Muscle layer of duodenum (tissue), 2 donors: ENCODE measurements at regions not wholly inside any gene's neighbourhood (a gene's known extent, or its start where the extent isn't known, plus 50 kb on each side); places are given as distances from the start of the nearest gene placed in this dataset.

Experiments
- H3K27ac ChIP-seq: one replicate; pipeline ENCODE4 v1.7.0; 2013; ENCODE audit warnings: mild to moderate bottlenecking, low read length
- H3K27me3 ChIP-seq: one replicate; pipeline ENCODE4 v1.7.0; 2013; ENCODE audit warnings: low read depth, mild to moderate bottlenecking, control low read depth, low read length
- H3K36me3 ChIP-seq, 2 donors: one replicate each; pipeline ENCODE4 v1.7.0; 2013; ENCODE audit warnings: low read length in 2 of 2, control low read depth in 1 of 2, mild to moderate bottlenecking in 1 of 2; ENCODE audit not compliant: insufficient read depth in 2 of 2, control insufficient read depth in 1 of 2
- H3K4me1 ChIP-seq, 2 donors: one replicate each; pipeline ENCODE4 v1.7.0; 2013; ENCODE audit warnings: low read length in 2 of 2, mild to moderate bottlenecking in 2 of 2, control low read depth in 1 of 2, moderate library complexity in 1 of 2; ENCODE audit not compliant: insufficient read depth in 2 of 2, control insufficient read depth in 1 of 2
- H3K4me3 ChIP-seq, 2 donors: one replicate each; pipeline ENCODE4 v1.7.0; 2013; ENCODE audit warnings: low read length in 2 of 2, low read depth in 1 of 2, mild to moderate bottlenecking in 1 of 2
- H3K9me3 ChIP-seq, 2 donors: one replicate each; pipeline ENCODE4 v1.7.0; 2013; ENCODE audit warnings: low read length in 2 of 2, control low read depth in 1 of 2, mild to moderate bottlenecking in 1 of 2; ENCODE audit not compliant: control insufficient read depth in 1 of 2
- donor health status: healthy.

DNA sequence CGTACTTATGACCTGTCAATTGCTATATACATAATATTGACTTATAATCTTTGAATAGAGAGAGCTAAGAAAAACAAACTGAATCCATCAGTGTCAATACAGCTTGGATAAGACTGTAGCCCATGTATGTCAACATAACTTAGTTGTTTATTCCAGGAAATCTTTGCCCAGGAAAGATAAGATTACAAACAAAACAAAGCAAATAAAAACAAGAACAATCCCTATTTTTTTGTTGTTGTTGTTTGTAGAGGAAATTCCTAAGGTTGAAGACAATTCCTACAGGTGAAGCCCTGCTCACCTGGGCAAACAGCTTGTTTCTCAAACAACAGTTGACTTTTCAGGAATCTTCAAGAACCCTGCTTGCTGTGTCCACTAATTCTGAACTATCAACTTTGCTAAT, 76.0 kb downstream of the HYCC1 start:
- peaks cover 0 to 4% of the 10 kb centered on the region in 2 donors for H3K36me3 ChIP-seq
- no peak overlapping the region for H3K4me3 ChIP-seq
- no peaks in the 10 kb centered on the region for H3K9me3 ChIP-seq
- no peak overlapping the region for H3K27ac ChIP-seq
- no peaks in the 10 kb centered on the region for H3K27me3 ChIP-seq
- H3K4me1 ChIP-seq: peaks cover 0 to 8% of the 10 kb centered on the region in 2 donors

DNA sequence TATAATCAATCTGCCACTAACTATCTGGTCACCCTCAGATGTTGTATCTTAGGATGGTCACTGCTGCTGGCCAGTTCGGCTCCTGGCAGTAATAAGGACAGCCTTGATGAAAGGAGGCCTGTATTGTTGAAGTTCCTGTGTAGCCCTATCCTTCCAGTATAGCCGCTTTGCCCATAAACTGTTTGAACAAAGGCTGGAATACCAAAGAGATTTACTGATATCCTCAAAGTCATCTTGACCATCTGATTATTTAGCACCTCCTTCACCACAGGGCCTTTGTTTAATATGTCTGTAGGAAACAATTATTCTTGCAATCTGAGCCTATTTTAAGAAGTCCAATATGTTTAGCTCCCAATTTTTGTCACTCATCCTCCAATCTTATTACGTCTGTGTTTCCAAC, 77.7 kb downstream of the HYCC1 start:
- Histone ChIP-seq H3K9me3 (peaks cover 0 to under 1% of the 10 kb centered on the region in 2 donors), H3K4me3 (no peak overlapping the region), H3K27me3 (no peaks in the 10 kb centered on the region), H3K4me1 (peaks cover 0 to 8% of the 10 kb centered on the region in 2 donors), H3K36me3 (peaks cover 0 to 4% of the 10 kb centered on the region in 2 donors), H3K27ac (no peak overlapping the region)

DNA sequence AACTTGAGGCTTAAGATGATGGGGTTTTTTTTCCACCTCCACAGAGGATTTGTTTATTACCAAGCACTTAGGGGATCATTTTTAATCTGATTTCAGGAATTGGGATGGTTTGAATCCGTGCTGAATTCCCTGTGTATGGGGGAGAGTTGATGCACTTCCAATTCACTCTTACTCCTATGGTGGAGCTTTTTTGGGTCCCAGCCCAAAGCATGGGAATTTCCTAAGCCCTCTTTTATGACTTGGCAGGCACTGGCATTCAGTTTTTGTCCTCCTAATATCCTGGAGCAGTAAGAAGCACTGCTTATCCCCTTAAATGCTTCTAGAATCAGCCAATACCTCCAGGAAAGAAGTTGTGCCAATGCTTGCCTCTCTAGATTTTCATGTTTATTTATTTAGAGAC, 78.7 kb downstream of the HYCC1 start:
- Histone ChIP-seq H3K27ac (no peak overlapping the region), H3K36me3 (no peaks in the 10 kb centered on the region), H3K9me3 (peaks cover 0 to 10% of the 10 kb centered on the region in 2 donors), H3K4me1 (peaks cover 0 to 8% of the 10 kb centered on the region in 2 donors), H3K4me3 (no peak overlapping the region), H3K27me3 (no peaks in the 10 kb centered on the region)

DNA sequence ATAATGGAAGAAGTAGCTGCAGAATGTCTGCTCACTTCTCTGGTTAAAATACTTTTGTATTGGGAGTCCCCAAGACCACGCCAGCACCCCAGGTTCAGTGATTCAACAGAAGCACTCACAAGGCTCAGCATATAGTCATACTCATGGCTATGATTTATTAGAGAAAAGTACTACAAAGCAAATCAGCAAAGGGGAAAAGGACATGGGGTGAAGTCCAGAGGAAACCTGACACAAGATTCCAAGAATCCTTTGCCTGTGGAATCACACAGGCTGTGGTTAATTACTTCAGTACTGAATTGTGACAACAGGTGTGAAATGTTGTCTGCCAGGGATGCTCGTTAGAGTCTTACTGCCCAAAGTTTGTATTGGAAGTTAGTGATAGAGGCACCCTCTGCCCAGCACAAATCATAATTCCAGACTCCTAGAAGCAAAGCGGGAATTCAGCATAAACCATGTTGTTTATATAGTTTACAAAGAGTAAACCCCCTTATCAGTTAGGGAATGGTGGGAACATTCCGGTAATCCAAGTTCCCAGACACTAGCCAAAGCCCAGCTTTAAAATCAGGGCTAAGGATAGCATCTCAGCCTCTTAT, 79.4 kb downstream of the HYCC1 start:
- Histone ChIP-seq H3K27ac (no peak overlapping the region), H3K36me3 (no peaks in the 10 kb centered on the region), H3K9me3 (peaks cover 0 to 10% of the 10 kb centered on the region in 2 donors), H3K4me1 (peaks cover 0 to 8% of the 10 kb centered on the region in 2 donors), H3K4me3 (no peak overlapping the region), H3K27me3 (no peaks in the 10 kb centered on the region)

DNA sequence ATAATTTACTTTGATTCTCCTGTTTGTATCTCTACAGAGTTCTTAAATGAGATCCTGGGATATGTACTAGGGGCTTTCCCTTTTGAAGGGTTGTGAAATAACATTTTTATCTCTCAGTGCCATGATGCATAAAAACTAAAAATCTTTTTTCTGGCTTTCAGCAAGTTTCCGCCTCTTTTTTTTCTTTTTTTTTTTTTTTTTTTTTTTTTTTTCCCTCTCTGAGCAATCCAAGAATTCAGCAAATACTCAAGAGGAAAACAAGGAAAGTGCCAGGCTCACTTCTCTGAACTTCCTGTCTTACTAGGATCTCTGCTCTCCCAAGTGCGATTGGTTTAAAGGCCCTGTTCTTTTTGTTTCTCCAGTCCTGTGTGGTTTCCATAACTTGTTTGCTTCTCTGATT, 79.9 kb downstream of the HYCC1 start:
- H3K9me3 ChIP-seq: peaks cover 0 to 10% of the 10 kb centered on the region in 2 donors
- no peaks in the 10 kb centered on the region for H3K27me3 ChIP-seq
- peaks cover 0 to 8% of the 10 kb centered on the region in 2 donors for H3K4me1 ChIP-seq
- H3K27ac ChIP-seq: no peak overlapping the region
- H3K4me3 ChIP-seq: no peak overlapping the region
- no peaks in the 10 kb centered on the region for H3K36me3 ChIP-seq

DNA sequence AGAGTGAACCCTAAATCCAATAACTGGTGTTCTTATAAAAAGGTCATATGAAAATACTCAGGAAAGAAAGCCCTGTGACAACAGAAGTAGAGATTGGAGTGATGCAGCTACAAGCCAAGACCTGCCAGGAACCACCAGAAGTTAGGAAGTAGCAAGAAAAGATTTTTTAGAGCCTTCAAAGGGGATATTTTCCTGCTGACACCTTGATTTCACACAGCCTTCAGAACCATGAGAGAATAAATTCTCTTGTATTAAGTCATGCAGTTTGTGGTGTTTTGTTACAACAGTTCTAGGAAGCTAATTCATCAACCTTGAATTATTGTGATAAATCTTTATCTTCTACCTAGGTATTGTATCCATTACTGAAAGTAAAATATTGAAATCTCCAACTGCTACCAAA, 81.0 kb downstream of the HYCC1 start:
- H3K9me3 ChIP-seq: peaks cover 0 to 10% of the 10 kb centered on the region in 2 donors
- no peak overlapping the region for H3K27ac ChIP-seq
- no peaks in the 10 kb centered on the region for H3K27me3 ChIP-seq
- H3K4me3 ChIP-seq: no peak overlapping the region
- H3K4me1 ChIP-seq: peaks cover 0 to 8% of the 10 kb centered on the region in 2 donors
- no peaks in the 10 kb centered on the region for H3K36me3 ChIP-seq

DNA sequence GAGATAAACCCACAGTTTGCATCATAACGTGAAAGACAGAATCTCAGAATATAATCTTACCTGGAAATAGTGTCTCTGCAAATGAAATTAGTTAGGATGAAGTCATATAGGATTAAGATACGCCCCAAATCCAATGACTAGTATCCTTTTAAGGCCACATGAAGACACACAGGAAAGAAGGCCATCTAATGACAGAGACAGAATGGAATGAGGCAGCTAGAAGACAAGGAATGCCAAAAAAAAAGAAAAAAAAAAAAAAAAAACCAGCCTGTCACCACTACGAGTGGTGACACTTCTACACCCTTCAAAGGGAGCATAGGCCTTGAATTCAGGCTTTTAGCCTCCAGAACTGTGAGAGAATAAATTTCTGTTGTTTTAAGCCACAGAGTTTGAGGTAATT, 82.9 kb downstream of the HYCC1 start:
- Histone ChIP-seq H3K4me3 (no peak overlapping the region), H3K9me3 (peaks cover 0 to 10% of the 10 kb centered on the region in 2 donors), H3K36me3 (no peaks in the 10 kb centered on the region), H3K4me1 (peaks cover 0 to 8% of the 10 kb centered on the region in 2 donors), H3K27me3 (no peaks in the 10 kb centered on the region), H3K27ac (no peak overlapping the region)

DNA sequence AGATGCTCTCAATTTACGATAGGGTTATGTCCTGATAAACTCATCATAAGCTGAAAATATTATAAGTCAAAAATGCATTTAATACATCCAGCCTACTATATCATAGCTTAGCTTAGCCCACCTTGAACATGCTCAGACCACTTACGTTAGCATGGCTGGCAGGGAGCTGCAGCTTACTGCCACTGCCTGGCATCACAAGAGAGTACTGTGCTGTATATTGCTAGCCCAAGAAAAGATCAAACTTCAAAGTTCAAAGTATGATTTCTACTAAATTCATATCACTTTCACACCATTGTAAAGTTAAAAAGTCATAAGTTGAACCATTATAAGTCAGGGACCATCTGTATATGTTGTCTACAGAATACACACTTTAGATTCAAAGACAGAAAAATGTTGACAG, 91.6 kb downstream of the HYCC1 start:
- no peaks in the 10 kb centered on the region for H3K27me3 ChIP-seq
- H3K4me1 ChIP-seq: no peaks in the 10 kb centered on the region
- no peaks in the 10 kb centered on the region for H3K36me3 ChIP-seq
- no peaks in the 10 kb centered on the region for H3K9me3 ChIP-seq
- H3K27ac ChIP-seq: no peak overlapping the region
- H3K4me3 ChIP-seq: no peak overlapping the region

DNA sequence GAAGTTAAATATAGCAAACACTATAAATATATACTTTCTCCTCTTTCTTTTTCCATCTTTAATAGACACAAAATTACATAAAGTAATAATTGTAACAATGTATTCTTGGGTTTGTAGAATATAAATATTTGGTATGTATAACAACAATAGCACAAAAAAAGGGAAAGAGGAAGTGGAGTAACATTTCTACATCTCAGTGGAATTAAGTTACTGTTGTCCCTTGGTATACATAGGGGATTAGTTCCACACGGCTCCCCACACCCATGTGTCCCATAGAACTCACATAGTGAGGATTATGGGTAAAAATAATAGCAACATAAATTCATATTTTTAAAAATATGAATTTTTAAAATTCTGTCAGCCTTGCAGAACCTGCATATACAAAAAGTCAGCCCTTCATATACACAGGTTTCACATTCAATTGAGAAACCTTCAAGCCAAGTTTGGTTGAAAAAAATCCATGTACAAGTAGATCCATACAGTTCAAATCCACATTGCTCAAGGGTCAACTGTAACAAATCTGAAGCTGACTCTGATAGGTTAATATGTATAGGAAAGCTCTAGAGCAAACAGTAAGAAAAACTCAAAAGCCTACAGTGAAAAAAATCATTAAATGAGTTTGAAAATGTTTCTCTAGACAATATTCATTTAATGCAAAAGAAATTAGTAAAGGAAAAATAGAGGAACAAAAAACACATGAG, 92.4 kb downstream of the HYCC1 start:
- Histone ChIP-seq H3K27ac (no peak overlapping the region), H3K36me3 (no peaks in the 10 kb centered on the region), H3K27me3 (no peaks in the 10 kb centered on the region), H3K4me1 (no peaks in the 10 kb centered on the region), H3K4me3 (no peak overlapping the region), H3K9me3 (no peaks in the 10 kb centered on the region)

DNA sequence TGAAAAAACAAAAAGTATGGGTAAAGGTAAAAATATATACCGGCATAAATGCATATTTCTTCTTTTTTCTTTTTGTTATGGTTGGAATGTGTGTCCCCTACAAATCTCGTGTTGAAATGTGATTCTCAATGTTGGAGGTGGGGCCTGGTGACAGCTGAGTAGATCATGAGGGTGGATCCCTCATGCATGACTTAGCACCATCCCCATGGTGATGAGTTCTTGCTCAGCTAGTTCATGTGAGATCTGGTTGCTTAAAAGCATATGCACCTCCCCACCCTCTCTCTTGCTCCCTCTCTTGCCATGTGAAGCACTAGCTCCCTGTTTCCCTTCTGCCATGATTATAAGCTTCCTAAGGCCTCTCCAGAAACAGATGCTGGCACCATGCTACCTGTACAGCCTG, 93.3 kb downstream of the HYCC1 start:
- no peaks in the 10 kb centered on the region for H3K9me3 ChIP-seq
- H3K4me3 ChIP-seq: no peak overlapping the region
- H3K27ac ChIP-seq: no peak overlapping the region
- no peaks in the 10 kb centered on the region for H3K27me3 ChIP-seq
- no peaks in the 10 kb centered on the region for H3K36me3 ChIP-seq
- H3K4me1 ChIP-seq: no peaks in the 10 kb centered on the region

DNA sequence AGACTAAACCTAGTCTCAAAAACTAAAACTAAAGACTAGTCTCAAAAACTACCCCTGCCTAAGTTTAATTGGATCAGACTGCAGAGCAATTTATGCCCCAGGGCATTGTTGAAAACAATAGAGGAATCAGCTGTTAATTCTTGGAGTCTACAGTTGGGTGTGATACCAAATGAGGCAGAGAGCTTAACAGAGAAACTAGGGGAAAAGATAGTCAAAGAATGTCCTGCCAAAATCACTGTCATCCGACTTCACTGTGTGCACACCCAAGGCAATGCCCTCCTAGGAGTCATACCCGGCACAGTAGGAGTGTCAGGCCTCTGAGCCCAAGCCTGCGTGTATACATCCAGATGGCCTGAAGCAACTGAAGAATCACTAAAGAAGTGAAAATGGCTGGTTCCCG, 90.5 kb upstream of the TOMM7 start:
- H3K9me3 ChIP-seq: no peaks in the 10 kb centered on the region
- H3K27ac ChIP-seq: no peak overlapping the region
- H3K36me3 ChIP-seq: no peaks in the 10 kb centered on the region
- H3K4me3 ChIP-seq: no peak overlapping the region
- H3K27me3 ChIP-seq: no peaks in the 10 kb centered on the region
- H3K4me1 ChIP-seq: no peaks in the 10 kb centered on the region

DNA sequence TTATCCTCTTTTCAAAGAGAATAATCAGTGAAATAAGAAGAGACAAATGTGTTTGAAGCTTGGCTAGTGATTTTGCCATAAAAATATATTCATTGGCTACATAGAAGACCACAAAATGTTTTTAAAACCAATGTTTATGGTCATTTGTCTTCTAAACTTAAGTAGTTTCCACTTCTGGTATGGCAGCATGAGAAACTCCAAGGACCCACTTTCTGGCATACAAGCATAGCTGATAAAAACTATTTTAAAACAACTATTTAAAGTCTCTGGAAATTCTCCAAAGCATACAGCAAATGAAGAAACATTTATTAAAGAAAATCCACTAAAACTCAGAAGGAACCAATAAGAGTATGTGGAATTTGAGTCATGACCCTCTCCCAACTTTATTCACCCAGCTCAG, 89.2 kb upstream of the TOMM7 start:
- Histone ChIP-seq H3K27me3 (no peaks in the 10 kb centered on the region), H3K9me3 (no peaks in the 10 kb centered on the region), H3K4me3 (no peak overlapping the region), H3K27ac (no peak overlapping the region), H3K4me1 (no peaks in the 10 kb centered on the region), H3K36me3 (no peaks in the 10 kb centered on the region)
